ENCODE measurements at regions not wholly inside any gene's neighbourhood (a gene's known extent, or its start where the extent isn't known, plus 50 kb on each side); places are given as distances from the start of the nearest gene placed in this dataset.
"Not testable (repeated sequence)": the region's sequence is repeated elsewhere in the genome, so short reads cannot be mapped to it uniquely, and the experiment has no call there.

GRCh38 chr13:110044551-110045111, 258.2 kb upstream of the IRS2 start:
- DNase-seq, result no peak

GRCh38 chr13:110042253-110042950, 256.0 kb upstream of the IRS2 start:
- DNase-seq, result no peak

DNA sequence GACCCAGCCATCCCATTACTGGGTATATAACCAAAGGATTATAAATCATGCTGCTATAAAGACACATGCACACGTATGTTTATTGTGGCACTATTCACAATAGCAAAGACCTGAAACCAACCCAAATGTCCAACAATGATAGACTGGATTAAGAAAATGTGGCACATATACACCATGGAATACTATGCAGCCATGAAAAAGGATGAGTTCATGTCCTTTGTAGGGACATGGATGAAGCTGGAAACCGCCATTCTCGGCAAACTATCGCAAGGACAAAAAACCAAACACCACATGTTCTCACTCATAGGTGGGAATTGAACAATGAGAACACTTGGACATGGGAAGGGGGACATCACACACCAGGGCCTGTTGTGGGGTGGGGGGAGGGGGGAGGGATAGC, 255.3 kb upstream of the IRS2 start:
- not testable (repeated sequence) for DNase-seq

GRCh38 chr13:110037925-110038573, 251.7 kb upstream of the IRS2 start:
- no peak for DNase-seq

- no peak for DNase-seq
Measured at GRCh38 chr13:110036060-110036459, 249.7 kb upstream of the IRS2 start.

- DNase-seq, result no peak
Measured at GRCh38 chr13:110034031-110034549, 247.7 kb upstream of the IRS2 start.

DNA sequence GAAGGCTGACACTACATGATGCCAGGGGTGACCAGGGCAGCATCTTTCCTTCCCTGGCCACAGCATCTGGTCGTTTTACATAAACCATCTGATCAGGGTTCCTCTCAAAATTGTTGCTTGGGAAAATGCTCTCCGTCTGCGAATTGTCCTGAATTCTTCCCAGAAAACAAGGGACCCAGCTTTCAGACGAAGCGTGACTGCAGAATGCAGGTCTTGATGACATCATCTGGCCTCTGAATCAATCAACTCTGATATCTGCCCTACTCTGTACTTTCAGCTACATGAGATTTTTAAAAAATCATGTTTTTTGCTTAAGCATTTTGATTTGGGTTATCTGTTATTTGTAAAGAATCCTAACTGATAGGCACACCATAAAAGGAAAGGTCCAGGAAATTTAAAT, 246.6 kb upstream of the IRS2 start:
- no peak for DNase-seq

DNA sequence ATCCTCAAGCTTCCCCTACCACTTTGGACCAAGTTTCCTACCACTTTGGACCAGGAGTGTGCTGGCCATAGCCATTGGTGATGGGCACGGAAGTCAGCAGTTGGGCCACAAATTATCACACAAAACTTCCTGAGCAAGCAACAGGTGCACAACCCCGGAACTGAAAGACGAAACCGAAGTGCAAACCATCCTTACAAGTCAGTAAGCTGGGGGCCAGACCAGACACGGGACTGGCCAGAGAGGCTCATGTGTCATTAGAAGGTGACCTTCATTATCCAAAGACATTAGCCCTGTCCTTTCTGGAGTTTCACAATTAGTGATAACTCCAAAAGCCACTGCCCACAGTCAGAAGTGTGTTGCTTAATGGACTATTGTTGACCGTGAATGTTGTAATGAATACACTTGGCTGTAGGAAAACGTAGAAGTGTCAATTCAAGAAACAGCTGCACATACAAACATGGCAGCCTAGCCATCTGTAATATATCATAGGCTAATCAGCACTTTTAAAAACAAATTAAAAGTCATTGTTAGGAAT, 244.1 kb upstream of the IRS2 start:
- no peak for DNase-seq

- DNase-seq, result no peak
Measured at GRCh38 chr13:110028838-110029621, 242.6 kb upstream of the IRS2 start.

DNA sequence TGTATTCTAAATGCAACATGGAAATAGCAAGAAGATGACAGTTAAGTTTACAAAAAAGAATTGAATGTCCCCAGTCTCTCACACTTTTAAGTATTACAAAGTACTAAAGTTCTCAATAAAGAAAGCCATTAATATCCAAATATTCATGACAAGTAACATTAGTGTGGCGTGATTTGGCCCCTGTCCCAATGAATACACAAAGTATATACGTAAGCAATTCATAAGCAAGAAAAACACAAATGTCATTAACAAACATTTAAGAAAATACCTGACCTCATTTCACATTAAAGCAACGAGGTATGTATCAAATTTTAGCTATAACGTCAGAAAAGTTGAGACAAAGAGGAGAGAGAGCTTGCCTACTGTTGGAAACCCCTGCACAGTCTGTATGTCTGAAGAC, 241.9 kb upstream of the IRS2 start:
- no peak for DNase-seq

- DNase-seq, result no peak
Measured at GRCh38 chr13:110027470-110028240, 241.3 kb upstream of the IRS2 start.

DNA sequence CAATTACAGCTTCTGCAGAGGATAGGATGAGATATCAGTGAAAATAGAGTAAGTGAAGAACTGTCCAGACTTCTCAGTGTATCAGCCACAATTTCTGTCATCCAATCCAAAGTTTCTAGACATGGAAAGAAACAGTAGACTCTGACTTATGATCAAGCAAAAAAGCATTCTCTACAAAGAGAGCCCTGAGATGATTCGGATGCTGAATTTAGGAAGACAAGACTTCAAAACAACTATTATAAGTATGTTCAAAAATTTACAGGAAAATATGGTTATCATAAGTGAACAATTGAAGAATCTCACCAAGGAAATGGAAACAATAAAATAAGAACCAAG, 238.2 kb upstream of the IRS2 start:
- no peak for DNase-seq

DNA sequence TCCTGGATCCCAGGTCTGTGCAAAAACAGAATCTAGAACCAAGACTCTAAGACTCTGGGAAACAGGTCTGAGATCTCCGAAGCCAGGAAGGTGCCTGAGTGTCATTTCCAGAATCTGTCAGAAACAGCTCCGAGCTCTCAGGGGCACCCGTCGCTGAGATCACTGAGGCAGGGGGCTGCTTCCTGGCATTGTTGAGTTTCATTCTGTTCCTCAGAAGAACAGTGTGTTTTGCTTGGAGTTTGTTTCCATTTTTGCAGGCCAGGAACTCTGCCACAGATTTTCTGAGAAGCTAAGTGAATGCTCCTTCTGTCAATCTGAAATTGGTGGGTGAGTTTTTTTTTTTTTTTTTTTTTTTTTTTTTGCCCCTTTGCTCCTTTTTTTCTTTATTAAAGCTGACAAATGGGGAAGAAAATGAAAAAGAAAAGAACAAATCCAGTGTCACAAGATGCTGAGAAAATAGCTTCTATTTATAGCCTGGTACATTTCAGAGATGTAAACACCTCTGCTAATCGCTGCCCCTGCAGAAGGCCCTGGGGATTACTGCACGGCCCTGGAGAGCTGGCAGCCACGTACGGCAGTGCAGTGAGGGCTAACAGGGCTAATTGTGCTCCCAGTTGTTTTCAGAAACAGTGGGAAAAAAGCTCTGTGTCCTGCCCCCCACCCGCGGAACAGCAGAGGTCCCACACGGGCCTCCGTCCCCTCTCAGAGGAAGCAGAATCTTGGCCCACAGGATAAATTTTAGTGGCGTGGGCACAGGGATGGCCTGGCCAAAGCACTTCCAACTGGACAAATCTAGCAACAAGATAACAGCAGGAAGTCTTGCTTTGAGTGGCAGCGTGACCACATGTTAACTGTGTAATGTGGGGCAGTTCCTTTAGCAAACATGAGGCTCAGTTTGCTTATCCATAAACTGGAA, 237.6 kb upstream of the IRS2 start:
- no peak for DNase-seq

DNA sequence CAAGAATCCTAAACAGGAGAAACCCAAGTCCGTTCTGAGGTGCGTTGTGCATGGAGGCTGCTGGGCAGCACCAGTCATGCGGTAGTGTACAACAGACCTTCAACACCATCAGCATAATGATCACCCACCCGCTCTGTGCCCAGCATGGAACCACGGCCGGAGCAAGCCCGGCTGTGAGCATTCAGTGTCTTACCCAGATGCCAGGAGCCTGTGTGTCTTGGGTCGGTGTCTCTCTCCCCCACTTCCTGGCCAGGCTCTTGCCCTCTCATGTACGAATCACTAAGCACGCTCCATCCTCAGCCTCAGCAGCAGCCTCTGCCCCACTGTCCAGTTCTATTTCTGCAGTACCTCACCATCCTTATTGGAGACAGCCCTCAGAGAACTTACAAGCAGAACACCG, 231.6 kb upstream of the IRS2 start:
- no peak for DNase-seq

- DNase-seq, result no peak
Measured at GRCh38 chr13:110017379-110017778, 231.0 kb upstream of the IRS2 start.

DNA sequence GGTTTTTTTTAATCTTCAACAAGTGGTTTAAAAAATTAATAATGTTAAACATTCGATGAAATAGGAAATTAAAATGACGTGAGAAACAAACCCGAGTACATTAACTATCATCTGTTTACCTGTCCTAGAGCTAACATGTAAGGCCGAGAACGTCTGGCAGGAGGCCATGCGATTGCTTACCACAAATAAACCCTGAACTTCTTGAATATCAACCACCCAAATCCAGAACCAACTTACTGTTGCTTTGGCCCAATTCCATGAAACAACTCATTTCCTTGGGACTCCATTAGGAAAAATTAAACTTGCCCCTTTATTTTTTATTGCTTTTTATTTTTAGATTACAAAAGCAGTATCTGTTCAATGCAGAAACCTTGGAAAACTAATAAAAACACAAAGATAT, 228.9 kb upstream of the IRS2 start:
- no peak for DNase-seq

- no peak for DNase-seq
Measured at GRCh38 chr13:110014719-110015118, 228.3 kb upstream of the IRS2 start.

GRCh38 chr13:110012102-110012739, 225.8 kb upstream of the IRS2 start:
- DNase-seq, result no peak

- no peak for DNase-seq
Measured at GRCh38 chr13:110010404-110011138, 224.2 kb upstream of the IRS2 start.

DNA sequence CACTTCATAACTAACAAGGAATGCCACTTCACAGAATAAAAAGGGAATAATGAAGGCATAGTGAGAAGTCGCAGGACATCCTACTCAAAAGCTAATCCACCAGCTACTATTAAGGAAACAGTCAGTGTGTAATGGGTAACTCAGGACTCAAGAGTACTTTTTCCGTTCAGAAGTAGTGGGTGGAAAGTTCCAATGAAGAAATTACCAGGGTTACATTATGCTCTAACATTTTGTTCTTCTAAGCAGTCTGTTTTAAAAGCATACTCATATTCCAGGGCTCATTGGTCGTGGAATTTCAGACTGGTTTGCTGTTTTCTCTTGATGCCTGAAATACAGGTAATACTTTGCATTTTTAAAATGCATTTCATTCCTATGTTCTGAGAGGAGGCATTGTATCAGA, 222.4 kb upstream of the IRS2 start:
- DNase-seq, result no peak

Measured in right hindlimb (tissue), 1 donor.